Adipocyte (in vitro differentiated cells): ENCODE measurements at regions not wholly inside any gene's neighbourhood (a gene's known extent, or its start where the extent isn't known, plus 50 kb on each side); places are given as distances from the start of the nearest gene placed in this dataset.
A peak's percentile ranks its signal among the peaks of the same experiment; 100 is the strongest.

Source experiments
- DNase-seq: peaks from one replicate; pipeline ENCODE4 v3.0.0-alpha.2; 2015; ENCODE audit warnings: low read depth
- H3K27me3 ChIP-seq: replicated peaks from 2 replicates; pipeline ENCODE4 v1.7.0; 2013; ENCODE audit warnings: mild to moderate bottlenecking, low read length, moderate library complexity; ENCODE audit not compliant: control insufficient read depth, insufficient read depth
- H3K36me3 ChIP-seq: 2 replicates; pipeline ENCODE4 v1.7.0; 2013; ENCODE audit warnings: low read length, mild to moderate bottlenecking, moderate library complexity; ENCODE audit not compliant: control insufficient read depth, insufficient read depth, severe bottlenecking
- H3K4me1 ChIP-seq: 2 replicates; pipeline ENCODE4 v1.7.0; 2013; ENCODE audit warnings: mild to moderate bottlenecking, low read length, moderate library complexity; ENCODE audit not compliant: control insufficient read depth, insufficient read depth
- H3K4me3 ChIP-seq: 2 replicates; pipeline ENCODE4 v1.7.0; 2013; ENCODE audit warnings: mild to moderate bottlenecking, low read length, moderate library complexity
- H3K9ac ChIP-seq: 2 replicates; pipeline ENCODE4 v1.7.0; 2013; ENCODE audit warnings: mild to moderate bottlenecking, low read length, moderate library complexity
- H3K9me3 ChIP-seq: 2 replicates; pipeline ENCODE4 v1.7.0; 2013; ENCODE audit warnings: mild to moderate bottlenecking, low read length, moderate library complexity; ENCODE audit not compliant: control insufficient read depth

- no peaks in the 10 kb centered on the region for H3K36me3 ChIP-seq
- no peak for DNase-seq
- H3K9me3 ChIP-seq, result no peaks in the 10 kb centered on the region
- no peaks in the 10 kb centered on the region for H3K27me3 ChIP-seq
- peaks cover 63% of the 10 kb centered on the region for H3K4me1 ChIP-seq
- H3K4me3 ChIP-seq, result peak overlapping the region; percentile 70
- H3K9ac ChIP-seq, result peak overlapping the region; percentile 50
Measured at GRCh38 chr12:97756741-97757140, 294.1 kb downstream of the RMST start.

- no peaks in the 10 kb centered on the region for H3K9me3 ChIP-seq
- H3K4me3 ChIP-seq, result peak overlapping the region; percentile 70
- peaks cover 56% of the 10 kb centered on the region for H3K4me1 ChIP-seq
- peak overlapping the region; percentile 50 for H3K9ac ChIP-seq
- no peak for DNase-seq
- H3K36me3 ChIP-seq, result no peaks in the 10 kb centered on the region
- no peaks in the 10 kb centered on the region for H3K27me3 ChIP-seq
Measured at GRCh38 chr12:97757481-97758193, 295.0 kb downstream of the RMST start.

- Histone ChIP-seq H3K4me1 (peaks cover 56% of the 10 kb centered on the region), H3K36me3 (no peaks in the 10 kb centered on the region), H3K9me3 (no peaks in the 10 kb centered on the region), H3K4me3 (peak overlapping the region; percentile 70), H3K27me3 (no peaks in the 10 kb centered on the region), H3K9ac (peak overlapping the region; percentile 44)
- no peak for DNase-seq
Measured at GRCh38 chr12:97758194-97758501, 295.5 kb downstream of the RMST start.

GRCh38 chr12:97758586-97758985, 296.0 kb downstream of the RMST start:
- no peak for DNase-seq
- H3K27me3 ChIP-seq, result no peaks in the 10 kb centered on the region
- no peak overlapping the region for H3K9ac ChIP-seq
- no peaks in the 10 kb centered on the region for H3K9me3 ChIP-seq
- H3K4me1 ChIP-seq, result peaks cover 56% of the 10 kb centered on the region
- H3K4me3 ChIP-seq, result peak overlapping the region; percentile 70
- H3K36me3 ChIP-seq, result no peaks in the 10 kb centered on the region

GRCh38 chr12:97760601-97761000, 298.0 kb downstream of the RMST start:
- H3K9ac ChIP-seq, result no peak overlapping the region
- peak overlapping the region; percentile 32 for H3K4me3 ChIP-seq
- DNase-seq, result no peak
- no peaks in the 10 kb centered on the region for H3K9me3 ChIP-seq
- H3K27me3 ChIP-seq, result no peaks in the 10 kb centered on the region
- H3K36me3 ChIP-seq, result no peaks in the 10 kb centered on the region
- peaks cover 53% of the 10 kb centered on the region for H3K4me1 ChIP-seq

- no peak for DNase-seq
- Histone ChIP-seq H3K36me3 (no peaks in the 10 kb centered on the region), H3K27me3 (no peaks in the 10 kb centered on the region), H3K9ac (no peak overlapping the region), H3K4me3 (no peak overlapping the region), H3K9me3 (no peaks in the 10 kb centered on the region), H3K4me1 (peaks cover 50% of the 10 kb centered on the region)
Measured at GRCh38 chr12:97763113-97763512, 300.5 kb downstream of the RMST start.

- H3K9ac ChIP-seq, result no peak overlapping the region
- no peaks in the 10 kb centered on the region for H3K36me3 ChIP-seq
- no peaks in the 10 kb centered on the region for H3K27me3 ChIP-seq
- no peaks in the 10 kb centered on the region for H3K9me3 ChIP-seq
- peaks cover 37% of the 10 kb centered on the region for H3K4me1 ChIP-seq
- H3K4me3 ChIP-seq, result no peak overlapping the region
- no peak for DNase-seq
Measured at GRCh38 chr12:97764700-97765099, 302.1 kb downstream of the RMST start.

- no peaks in the 10 kb centered on the region for H3K36me3 ChIP-seq
- H3K9ac ChIP-seq, result peak overlapping the region; percentile 51
- peaks cover 21% of the 10 kb centered on the region for H3K4me1 ChIP-seq
- DNase-seq, result no peak
- no peaks in the 10 kb centered on the region for H3K27me3 ChIP-seq
- peak overlapping the region; percentile 27 for H3K4me3 ChIP-seq
- no peaks in the 10 kb centered on the region for H3K9me3 ChIP-seq
Measured at GRCh38 chr12:97767347-97767746, 304.7 kb downstream of the RMST start.

GRCh38 chr12:97778111-97778510, 315.5 kb downstream of the RMST start:
- no peak overlapping the region for H3K4me3 ChIP-seq
- DNase-seq, result no peak
- H3K9ac ChIP-seq, result no peak overlapping the region
- H3K9me3 ChIP-seq, result peaks cover under 1% of the 10 kb centered on the region
- no peaks in the 10 kb centered on the region for H3K27me3 ChIP-seq
- no peaks in the 10 kb centered on the region for H3K36me3 ChIP-seq
- no peaks in the 10 kb centered on the region for H3K4me1 ChIP-seq

- H3K4me3 ChIP-seq, result no peak overlapping the region
- H3K9ac ChIP-seq, result no peak overlapping the region
- no peaks in the 10 kb centered on the region for H3K27me3 ChIP-seq
- no peaks in the 10 kb centered on the region for H3K36me3 ChIP-seq
- no peak for DNase-seq
- no peaks in the 10 kb centered on the region for H3K9me3 ChIP-seq
- no peaks in the 10 kb centered on the region for H3K4me1 ChIP-seq
Measured at GRCh38 chr12:97781342-97781741, 318.7 kb downstream of the RMST start.

- Histone ChIP-seq H3K9me3 (no peaks in the 10 kb centered on the region), H3K4me1 (no peaks in the 10 kb centered on the region), H3K27me3 (no peaks in the 10 kb centered on the region), H3K4me3 (no peak overlapping the region), H3K36me3 (no peaks in the 10 kb centered on the region), H3K9ac (no peak overlapping the region)
- DNase-seq, result no peak
Measured at GRCh38 chr12:97784904-97785303, 322.3 kb downstream of the RMST start.

GRCh38 chr12:97790281-97790680, 327.7 kb downstream of the RMST start:
- no peak overlapping the region for H3K4me3 ChIP-seq
- H3K4me1 ChIP-seq, result peaks cover 3% of the 10 kb centered on the region
- H3K9me3 ChIP-seq, result peaks cover 16% of the 10 kb centered on the region
- H3K36me3 ChIP-seq, result no peaks in the 10 kb centered on the region
- no peaks in the 10 kb centered on the region for H3K27me3 ChIP-seq
- H3K9ac ChIP-seq, result no peak overlapping the region
- no peak for DNase-seq
